Activated naive CD4-positive, alpha-beta T cell treated with anti-CD3 and anti-CD28 coated beads for 36 hours (primary cell): ENCODE measurements at regions not wholly inside any gene's neighbourhood (a gene's known extent, or its start where the extent isn't known, plus 50 kb on each side); places are given as distances from the start of the nearest gene placed in this dataset.

Experiments
- CTCF ChIA-PET: fragments of 350-600 bp; sonication (Branson Sonifier 250); formaldehyde crosslinking; loops from one replicate; lab custom pipeline; 2021; ENCODE audit warnings: antibody characterized with exemption; lab: Charles Lee
- DNase-seq: peaks from one replicate; pipeline ENCODE4 v3.0.0-alpha.2; 2020
- H3K27ac Mint-ChIP-seq: one replicate; pipeline ENCODE4 v1.8.0; 2021; ENCODE audit warnings: mild to moderate bottlenecking, mixed read lengths
- H3K27me3 Mint-ChIP-seq: one replicate; pipeline ENCODE4 v1.8.0; 2021; ENCODE audit warnings: low read depth, mixed read lengths
- H3K36me3 Mint-ChIP-seq: one replicate; pipeline ENCODE4 v1.8.0; 2021; ENCODE audit warnings: low read depth, mixed read lengths
- H3K4me1 Mint-ChIP-seq: one replicate; pipeline ENCODE4 v1.8.0; 2021; ENCODE audit warnings: low read depth, mixed read lengths
- H3K4me3 Mint-ChIP-seq: one replicate; pipeline ENCODE4 v1.8.0; 2021; ENCODE audit warnings: mild to moderate bottlenecking, moderate library complexity, mixed read lengths
- H3K9me3 Mint-ChIP-seq: one replicate; pipeline ENCODE4 v1.8.0; 2021; ENCODE audit warnings: mixed read lengths
- intact Hi-C: fragments of 100-400 bp; cut with micrococcal nuclease; formaldehyde crosslinking; loops from one replicate; pipeline ENCODE4 v1.15.1; 2023

DNA sequence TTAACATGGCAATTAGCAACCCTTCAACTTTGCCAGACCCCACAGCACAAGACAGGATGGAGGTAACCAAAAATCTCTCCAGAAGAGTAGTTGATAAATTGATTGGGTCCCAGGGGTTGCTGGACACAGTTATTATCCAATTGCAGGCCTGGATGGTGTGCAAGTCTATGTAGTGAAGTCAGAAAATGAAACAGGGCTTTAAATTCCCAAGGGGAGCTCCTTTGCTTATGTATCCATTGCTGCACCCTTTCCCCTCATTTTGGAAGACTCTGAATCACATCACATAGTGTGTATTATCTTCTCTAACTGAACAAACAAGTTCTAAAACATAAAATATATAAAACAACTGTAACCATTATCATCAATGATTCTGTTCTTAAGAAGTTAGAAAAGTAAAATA, 550.2 kb downstream of the LMO4 start:
- intact Hi-C loops: no loop called here
- H3K4me3 Mint-ChIP-seq: no peak overlapping the region
- H3K27me3 Mint-ChIP-seq: peaks cover 7% of the 10 kb centered on the region
- no peaks in the 10 kb centered on the region for H3K36me3 Mint-ChIP-seq
- no peak overlapping the region for H3K27ac Mint-ChIP-seq
- DNase-seq: no peak
- H3K4me1 Mint-ChIP-seq: no peaks in the 10 kb centered on the region
- CTCF ChIA-PET: no interaction called here
- no peaks in the 10 kb centered on the region for H3K9me3 Mint-ChIP-seq

DNA sequence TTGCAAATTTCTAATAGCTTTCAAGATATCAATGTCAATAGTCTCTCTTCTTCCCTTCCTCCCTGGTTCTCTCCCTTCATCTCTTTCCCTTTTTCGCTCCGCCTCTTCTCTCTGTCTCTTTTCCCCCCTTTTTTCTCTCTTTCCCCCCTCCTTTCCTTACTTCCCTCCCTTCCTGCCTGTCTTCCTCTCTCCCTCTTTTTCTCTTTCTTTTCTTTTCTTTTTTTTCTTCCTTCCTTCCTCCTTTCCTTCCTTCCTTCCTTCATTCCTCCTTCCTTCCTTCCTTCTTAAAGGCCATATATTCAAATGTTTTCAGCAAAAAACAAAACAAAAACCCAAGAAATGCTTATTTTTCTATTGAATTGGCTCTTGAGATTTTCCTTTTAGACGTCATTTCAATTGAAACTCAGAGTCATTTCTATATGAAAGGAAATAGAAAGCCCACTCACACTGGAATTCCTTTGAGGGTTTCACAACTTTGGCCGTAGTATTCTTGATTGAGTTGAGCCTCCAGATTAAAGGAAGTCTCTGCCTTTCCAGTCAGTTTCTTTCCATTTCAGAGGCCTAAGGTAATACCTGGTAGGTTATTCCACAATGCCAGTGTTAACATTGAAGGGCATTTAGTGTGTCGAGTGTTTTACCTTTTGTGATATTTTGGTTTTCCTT, 551.5 kb downstream of the LMO4 start:
- no peak overlapping the region for H3K4me3 Mint-ChIP-seq
- intact Hi-C loops: no loop called here
- peaks cover 7% of the 10 kb centered on the region for H3K27me3 Mint-ChIP-seq
- CTCF ChIA-PET: no interaction called here
- no peak overlapping the region for H3K27ac Mint-ChIP-seq
- H3K4me1 Mint-ChIP-seq: no peaks in the 10 kb centered on the region
- DNase-seq: no peak
- no peaks in the 10 kb centered on the region for H3K9me3 Mint-ChIP-seq
- H3K36me3 Mint-ChIP-seq: no peaks in the 10 kb centered on the region

DNA sequence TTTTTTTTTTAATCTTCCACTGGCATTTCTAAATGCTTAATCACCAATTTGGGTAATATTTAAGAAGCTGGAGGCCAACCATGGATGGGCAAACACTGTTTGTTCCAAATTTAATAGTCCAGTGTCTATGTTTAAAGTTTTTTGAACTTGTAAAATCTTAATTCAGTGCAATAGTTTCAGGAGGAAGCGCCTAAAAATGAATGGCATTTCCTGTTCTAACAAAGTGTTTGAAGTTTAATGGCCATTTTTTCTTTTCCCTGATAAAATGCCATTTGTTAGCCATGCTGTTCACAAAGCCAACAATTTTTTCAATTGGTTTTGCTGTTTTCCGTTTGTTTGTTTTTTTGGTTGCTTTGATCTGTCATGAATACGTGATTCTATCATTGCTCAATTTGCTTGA, 552.1 kb downstream of the LMO4 start:
- H3K9me3 Mint-ChIP-seq: no peaks in the 10 kb centered on the region
- CTCF ChIA-PET: no interaction called here
- no peak overlapping the region for H3K4me3 Mint-ChIP-seq
- H3K27ac Mint-ChIP-seq: no peak overlapping the region
- no peaks in the 10 kb centered on the region for H3K4me1 Mint-ChIP-seq
- DNase-seq: no peak
- peaks cover 7% of the 10 kb centered on the region for H3K27me3 Mint-ChIP-seq
- intact Hi-C loops: no loop called here
- H3K36me3 Mint-ChIP-seq: no peaks in the 10 kb centered on the region

DNA sequence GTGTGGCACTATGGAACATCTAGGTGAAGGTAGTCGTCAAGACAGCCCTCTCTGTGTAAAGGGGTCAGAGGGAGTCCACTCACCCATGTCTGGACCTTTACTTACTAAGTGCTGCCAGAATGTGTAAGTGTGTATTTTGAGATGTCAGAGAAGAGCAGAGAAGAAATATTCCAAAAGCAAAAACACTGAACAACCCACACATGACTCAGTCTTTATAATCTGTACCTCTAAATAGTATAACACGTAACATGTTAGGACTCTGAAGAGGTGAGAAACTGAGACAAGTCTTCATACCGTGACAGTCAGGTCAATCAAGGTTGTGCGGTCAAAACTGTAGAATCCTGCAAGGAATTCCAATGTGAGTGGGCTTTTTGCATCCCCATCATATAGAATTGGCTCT, 555.2 kb downstream of the LMO4 start:
- H3K36me3 Mint-ChIP-seq: no peaks in the 10 kb centered on the region
- H3K4me3 Mint-ChIP-seq: no peak overlapping the region
- intact Hi-C loops: no loop called here
- no peaks in the 10 kb centered on the region for H3K4me1 Mint-ChIP-seq
- CTCF ChIA-PET: no interaction called here
- H3K27ac Mint-ChIP-seq: no peak overlapping the region
- H3K9me3 Mint-ChIP-seq: no peaks in the 10 kb centered on the region
- no peak for DNase-seq
- peaks cover 9% of the 10 kb centered on the region for H3K27me3 Mint-ChIP-seq

DNA sequence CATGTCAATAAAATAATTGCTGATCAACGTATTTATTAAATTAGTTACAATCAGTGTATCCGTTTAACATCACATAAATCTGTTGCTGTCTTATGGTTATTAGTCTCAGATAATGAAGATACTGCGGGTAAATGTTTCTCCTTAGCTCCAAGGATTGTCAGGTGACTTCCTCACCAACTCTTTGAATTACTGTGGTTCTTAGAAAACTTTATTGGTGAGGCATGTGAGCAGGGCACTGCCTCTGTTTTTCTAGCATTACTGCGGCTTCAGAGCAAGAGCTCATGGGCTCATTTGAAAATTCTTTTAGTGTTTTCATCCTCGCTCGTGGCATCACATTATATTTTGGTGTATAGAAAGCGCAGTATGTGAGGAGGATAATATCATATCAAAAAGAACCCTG, 555.9 kb downstream of the LMO4 start:
- CTCF ChIA-PET: no interaction called here
- no peak for DNase-seq
- no peaks in the 10 kb centered on the region for H3K9me3 Mint-ChIP-seq
- no peaks in the 10 kb centered on the region for H3K4me1 Mint-ChIP-seq
- intact Hi-C loops: no loop called here
- H3K36me3 Mint-ChIP-seq: no peaks in the 10 kb centered on the region
- peaks cover 9% of the 10 kb centered on the region for H3K27me3 Mint-ChIP-seq
- no peak overlapping the region for H3K4me3 Mint-ChIP-seq
- no peak overlapping the region for H3K27ac Mint-ChIP-seq

DNA sequence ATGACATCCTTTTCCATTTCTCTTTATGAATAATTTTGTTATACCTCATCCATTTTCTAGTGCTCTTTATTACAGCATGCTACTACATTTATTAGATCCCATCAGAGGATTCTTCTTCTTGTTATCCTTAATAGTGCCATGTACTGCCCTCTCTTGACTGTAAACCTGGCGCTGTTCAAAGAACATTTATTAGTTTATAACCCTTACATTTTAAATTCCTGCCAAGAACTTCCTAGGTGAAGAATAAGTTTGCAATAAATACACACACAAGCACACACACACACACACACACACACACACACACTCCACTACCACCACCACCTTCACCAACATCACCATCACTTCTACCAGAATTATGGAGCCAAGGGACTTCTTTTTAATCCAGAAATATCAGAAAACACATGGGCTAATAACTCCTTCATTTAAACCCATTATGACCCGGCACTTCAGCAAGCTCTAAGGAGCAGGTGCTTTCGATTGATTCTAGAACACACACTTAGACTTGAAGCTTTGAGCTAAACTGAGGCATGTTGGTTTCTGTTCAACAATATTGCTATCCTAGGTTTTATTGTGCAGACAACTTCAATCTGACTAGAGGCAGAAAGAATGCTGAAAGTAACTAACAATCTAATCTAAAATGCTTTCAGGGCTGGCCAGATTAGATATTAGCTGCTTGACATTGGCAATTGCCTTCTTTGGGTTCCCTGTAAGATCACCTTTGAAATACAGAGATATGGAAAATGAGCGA, 556.8 kb downstream of the LMO4 start:
- Mint-ChIP-seq H3K4me1 (no peaks in the 10 kb centered on the region), H3K36me3 (no peaks in the 10 kb centered on the region), H3K4me3 (no peak overlapping the region), H3K27ac (no peak overlapping the region), H3K27me3 (peaks cover 12% of the 10 kb centered on the region), H3K9me3 (no peaks in the 10 kb centered on the region)
- CTCF ChIA-PET: no interaction called here
- intact Hi-C loops: no loop called here
- no peak for DNase-seq

DNA sequence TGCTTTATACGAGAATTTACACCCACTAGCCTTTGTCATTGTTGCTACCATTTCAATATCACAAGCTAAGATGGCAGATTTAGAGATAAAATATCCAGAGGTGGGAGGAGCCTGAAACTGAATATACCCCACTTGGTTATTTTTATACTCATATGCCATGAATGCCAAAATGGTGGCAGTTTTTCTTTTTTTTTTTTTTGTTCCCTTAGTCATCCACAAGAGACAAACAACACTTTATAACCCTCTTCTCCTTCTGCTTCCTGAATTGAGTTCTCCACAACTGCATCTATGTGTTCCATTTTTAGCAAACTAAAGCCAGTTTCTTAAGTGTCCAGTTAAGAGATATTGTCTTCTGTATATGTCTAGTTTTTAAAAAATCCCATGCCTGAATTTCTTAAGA, 558.4 kb downstream of the LMO4 start:
- no peaks in the 10 kb centered on the region for H3K4me1 Mint-ChIP-seq
- H3K27ac Mint-ChIP-seq: no peak overlapping the region
- no peaks in the 10 kb centered on the region for H3K36me3 Mint-ChIP-seq
- peaks cover 12% of the 10 kb centered on the region for H3K27me3 Mint-ChIP-seq
- CTCF ChIA-PET: no interaction called here
- H3K4me3 Mint-ChIP-seq: no peak overlapping the region
- no peaks in the 10 kb centered on the region for H3K9me3 Mint-ChIP-seq
- intact Hi-C loops: no loop called here
- no peak for DNase-seq

DNA sequence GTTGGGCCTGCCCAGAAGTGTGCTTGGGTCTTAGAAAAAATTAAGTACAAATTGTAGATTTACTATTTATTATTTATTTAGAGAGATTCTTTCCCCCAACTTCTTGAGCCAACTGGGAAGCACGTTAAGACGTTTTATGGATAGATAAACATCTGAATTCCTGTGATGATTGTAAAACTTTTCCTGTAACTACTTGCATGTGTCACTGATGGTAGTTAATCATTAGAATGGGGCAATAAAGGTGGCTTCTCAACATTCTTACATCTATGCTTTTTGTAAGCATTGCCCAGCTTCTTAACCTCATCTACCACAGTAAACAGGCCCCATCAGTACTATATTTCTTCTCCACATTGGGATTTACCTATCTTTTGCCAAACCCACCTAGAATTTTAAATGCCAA, 559.8 kb downstream of the LMO4 start:
- intact Hi-C loops: no loop called here
- Mint-ChIP-seq H3K27me3 (peaks cover 10% of the 10 kb centered on the region), H3K27ac (no peak overlapping the region), H3K4me3 (no peak overlapping the region), H3K36me3 (no peaks in the 10 kb centered on the region), H3K9me3 (no peaks in the 10 kb centered on the region), H3K4me1 (no peaks in the 10 kb centered on the region)
- CTCF ChIA-PET: no interaction called here
- DNase-seq: no peak

DNA sequence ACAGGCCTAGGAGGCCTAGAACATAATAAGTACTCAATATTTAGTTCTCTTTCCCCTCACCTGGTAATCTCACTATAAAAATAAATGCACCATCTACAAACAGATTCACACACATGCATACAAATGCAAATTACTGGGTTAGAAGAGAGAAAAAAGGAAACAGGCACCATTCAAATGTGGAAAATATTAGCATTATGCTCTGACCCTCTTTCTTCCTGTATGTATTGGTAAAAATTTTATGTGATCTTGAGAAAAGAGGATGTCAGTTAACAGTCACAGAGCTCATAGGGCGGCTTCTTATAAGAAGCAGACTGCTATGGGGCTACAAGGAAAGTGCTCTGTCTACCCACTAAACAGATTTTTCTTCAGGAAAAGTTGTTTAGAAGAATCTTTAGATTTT, 565.4 kb downstream of the LMO4 start:
- no peak overlapping the region for H3K4me3 Mint-ChIP-seq
- no peak overlapping the region for H3K27ac Mint-ChIP-seq
- no peaks in the 10 kb centered on the region for H3K36me3 Mint-ChIP-seq
- no peaks in the 10 kb centered on the region for H3K9me3 Mint-ChIP-seq
- H3K4me1 Mint-ChIP-seq: no peaks in the 10 kb centered on the region
- intact Hi-C loops: no loop called here
- peaks cover 8% of the 10 kb centered on the region for H3K27me3 Mint-ChIP-seq
- no peak for DNase-seq
- CTCF ChIA-PET: no interaction called here

DNA sequence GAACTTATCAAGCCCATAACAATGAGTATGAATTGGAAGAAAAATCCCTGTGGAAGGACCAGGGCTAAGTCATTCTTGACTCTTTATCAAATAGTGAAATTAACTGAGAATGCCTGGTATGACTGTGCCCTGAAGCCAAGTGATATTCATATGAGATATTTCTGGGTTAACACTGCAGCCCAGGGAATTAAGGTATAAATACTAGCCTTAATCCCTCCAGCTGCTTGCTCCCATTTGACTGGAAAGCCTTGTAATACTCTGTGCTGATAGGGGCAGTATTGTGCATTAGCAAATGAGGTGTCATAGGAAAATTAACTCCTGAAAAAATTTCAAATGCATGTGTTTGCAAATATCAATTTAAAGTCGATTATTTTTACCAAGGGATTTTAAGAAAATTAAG, 568.8 kb downstream of the LMO4 start:
- CTCF ChIA-PET: no interaction called here
- no peaks in the 10 kb centered on the region for H3K9me3 Mint-ChIP-seq
- no peaks in the 10 kb centered on the region for H3K36me3 Mint-ChIP-seq
- peaks cover 4% of the 10 kb centered on the region for H3K27me3 Mint-ChIP-seq
- H3K27ac Mint-ChIP-seq: no peak overlapping the region
- intact Hi-C loops: no loop called here
- no peaks in the 10 kb centered on the region for H3K4me1 Mint-ChIP-seq
- DNase-seq: no peak
- no peak overlapping the region for H3K4me3 Mint-ChIP-seq

DNA sequence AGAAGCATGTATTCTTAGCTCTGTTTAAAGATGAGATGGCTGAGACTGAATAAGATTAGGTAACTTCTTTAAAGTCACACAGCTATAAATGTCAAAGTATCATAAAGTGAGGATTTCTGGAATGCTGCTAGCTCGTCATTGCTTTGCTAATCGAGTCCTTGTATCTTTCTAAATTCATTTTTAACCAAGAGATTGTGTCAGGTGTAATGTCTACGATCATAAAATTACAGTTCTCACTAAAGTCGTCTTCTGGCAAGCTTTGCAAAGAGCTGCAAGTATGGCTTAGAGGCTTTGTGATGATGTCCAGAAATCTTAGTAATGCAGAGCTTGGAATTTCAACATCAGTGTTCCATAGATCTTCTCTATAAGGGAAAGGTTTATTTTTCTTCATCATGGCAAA, 569.8 kb downstream of the LMO4 start:
- CTCF ChIA-PET: no interaction called here
- Mint-ChIP-seq H3K36me3 (no peaks in the 10 kb centered on the region), H3K27ac (no peak overlapping the region), H3K4me1 (no peaks in the 10 kb centered on the region), H3K9me3 (no peaks in the 10 kb centered on the region), H3K4me3 (no peak overlapping the region), H3K27me3 (peaks cover 7% of the 10 kb centered on the region)
- intact Hi-C loops: no loop called here
- no peak for DNase-seq

DNA sequence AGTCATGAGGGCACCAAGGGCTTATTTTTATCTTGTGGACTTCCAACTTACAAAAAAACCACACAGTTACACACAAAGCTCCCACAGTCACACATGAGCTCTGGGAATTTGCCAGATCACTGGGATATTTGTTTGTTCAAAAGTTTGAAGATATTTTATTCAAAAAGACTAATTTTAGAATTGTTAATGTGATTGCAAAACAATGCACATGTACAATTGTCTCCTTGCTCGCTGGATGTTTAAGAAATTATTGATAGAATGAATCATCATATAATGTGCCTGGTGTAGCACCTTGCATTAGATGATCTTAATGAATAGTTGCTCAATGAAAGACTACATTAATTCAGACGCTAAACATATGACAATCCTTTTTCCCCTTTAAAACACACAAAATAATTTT, 570.3 kb downstream of the LMO4 start:
- Mint-ChIP-seq H3K27me3 (peaks cover 7% of the 10 kb centered on the region), H3K27ac (no peak overlapping the region), H3K36me3 (no peaks in the 10 kb centered on the region), H3K4me3 (no peak overlapping the region), H3K9me3 (no peaks in the 10 kb centered on the region), H3K4me1 (no peaks in the 10 kb centered on the region)
- no peak for DNase-seq
- intact Hi-C loops: no loop called here
- CTCF ChIA-PET: no interaction called here

DNA sequence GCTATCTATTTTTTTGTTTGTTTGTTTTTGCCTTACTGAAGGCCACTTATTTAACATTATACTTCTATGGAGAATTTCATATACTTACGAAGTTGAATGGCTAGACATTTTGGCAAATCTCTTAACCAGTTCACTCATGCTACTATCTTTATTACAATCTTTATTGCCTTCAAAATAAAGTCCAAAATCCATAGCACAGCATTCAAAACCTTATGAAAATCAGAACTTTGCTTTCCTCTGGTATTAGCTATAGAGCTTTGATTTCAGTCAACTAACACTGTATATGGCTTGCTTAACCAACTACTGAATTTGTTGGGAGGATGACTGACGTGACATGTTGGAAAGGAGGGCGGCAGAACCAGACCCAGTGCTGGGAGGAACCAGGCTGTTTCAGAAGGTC, 571.1 kb downstream of the LMO4 start:
- DNase-seq: no peak
- H3K9me3 Mint-ChIP-seq: no peaks in the 10 kb centered on the region
- no peak overlapping the region for H3K27ac Mint-ChIP-seq
- H3K4me1 Mint-ChIP-seq: no peaks in the 10 kb centered on the region
- peaks cover 7% of the 10 kb centered on the region for H3K27me3 Mint-ChIP-seq
- H3K4me3 Mint-ChIP-seq: no peak overlapping the region
- CTCF ChIA-PET: no interaction called here
- no peaks in the 10 kb centered on the region for H3K36me3 Mint-ChIP-seq
- intact Hi-C loops: no loop called here
